H9 (cell line): ENCODE measurements at regions not wholly inside any gene's neighbourhood (a gene's known extent, or its start where the extent isn't known, plus 50 kb on each side); places are given as distances from the start of the nearest gene placed in this dataset.

Source experiments
- DNase-seq: peaks from one replicate; pipeline ENCODE4 v3.0.0-alpha.2; 2017
- H2AFZ ChIP-seq: one replicate; pipeline ENCODE4 v1.6.1; 2013; ENCODE audit warnings: mild to moderate bottlenecking, low read length, control low read depth, moderate library complexity
- H2AK5ac ChIP-seq: 2 replicates; pipeline ENCODE4 v1.6.1; 2013; ENCODE audit warnings: low read length, control low read depth, mixed read lengths; ENCODE audit not compliant: insufficient read length
- H2BK120ac ChIP-seq: one replicate; pipeline ENCODE4 v1.6.1; 2013; ENCODE audit warnings: low read depth, mild to moderate bottlenecking, low read length, control low read depth, inconsistent platforms; ENCODE audit not compliant: poor library complexity, severe bottlenecking
- H2BK12ac ChIP-seq: 2 replicates; pipeline ENCODE4 v1.6.1; 2013; ENCODE audit warnings: low read length, control low read depth, mixed read lengths, low read depth; ENCODE audit not compliant: insufficient read length
- H2BK15ac ChIP-seq: 2 replicates; pipeline ENCODE4 v1.6.1; 2013; ENCODE audit warnings: low read depth, low read length, control low read depth
- H2BK20ac ChIP-seq: one replicate; pipeline ENCODE4 v1.6.1; 2013; ENCODE audit warnings: low read depth, mild to moderate bottlenecking, low read length, control low read depth, inconsistent platforms; ENCODE audit not compliant: poor library complexity, severe bottlenecking
- H2BK5ac ChIP-seq: 2 replicates; pipeline ENCODE4 v1.6.1; 2013; ENCODE audit warnings: low read length, control low read depth, mixed read lengths; ENCODE audit not compliant: insufficient read length
- H3K14ac ChIP-seq: 2 replicates; pipeline ENCODE4 v1.6.1; 2013; ENCODE audit warnings: low read length, control low read depth; ENCODE audit not compliant: insufficient read depth
- H3K18ac ChIP-seq: 2 replicates; pipeline ENCODE4 v1.6.1; 2013; ENCODE audit warnings: low read depth, mild to moderate bottlenecking, mixed read lengths, low read length, control low read depth; ENCODE audit not compliant: insufficient read length
- H3K23ac ChIP-seq: 2 replicates; pipeline ENCODE4 v1.6.1; 2013; ENCODE audit warnings: low read length, control low read depth, mixed read lengths, low read depth; ENCODE audit not compliant: insufficient read length
- H3K23me2 ChIP-seq: 2 replicates; pipeline ENCODE4 v1.6.1; 2013; ENCODE audit warnings: low read depth, mild to moderate bottlenecking, mixed read lengths, low read length, control low read depth; ENCODE audit not compliant: insufficient read length, poor library complexity, severe bottlenecking
- H3K27ac ChIP-seq: 2 replicates; pipeline ENCODE4 v1.5.1; 2013; ENCODE audit warnings: low read length, control low read depth, mixed read lengths, low read depth; ENCODE audit not compliant: insufficient read length
- H3K27me3 ChIP-seq: 2 replicates; pipeline ENCODE4 v1.6.1; 2013; ENCODE audit warnings: low read length, control low read depth, inconsistent platforms; ENCODE audit not compliant: insufficient read depth
- H3K4ac ChIP-seq: 2 replicates; pipeline ENCODE4 v1.6.1; 2013; ENCODE audit warnings: low read depth, mild to moderate bottlenecking, control low read depth, inconsistent platforms, low read length, moderate library complexity
- H3K4me1 ChIP-seq: 2 replicates; pipeline ENCODE4 v1.6.1; 2013; ENCODE audit warnings: low read length, control low read depth, inconsistent platforms; ENCODE audit not compliant: insufficient read depth
- H3K4me2 ChIP-seq: 2 replicates; pipeline ENCODE4 v1.6.1; 2013; ENCODE audit warnings: low read length, control low read depth, mixed read lengths; ENCODE audit not compliant: insufficient read length, insufficient read depth
- H3K56ac ChIP-seq: 2 replicates; pipeline ENCODE4 v1.6.1; 2013; ENCODE audit warnings: low read depth, mild to moderate bottlenecking, mixed read lengths, low read length, control low read depth; ENCODE audit not compliant: insufficient read length
- H3K79me1 ChIP-seq: 2 replicates; pipeline ENCODE4 v1.6.1; 2013; ENCODE audit warnings: low read depth, mild to moderate bottlenecking, moderate library complexity, low read length, control low read depth, inconsistent platforms; ENCODE audit not compliant: insufficient read depth, poor library complexity, severe bottlenecking
- H3K79me2 ChIP-seq: 2 replicates; pipeline ENCODE4 v1.6.1; 2013; ENCODE audit warnings: low read length, control low read depth, inconsistent platforms; ENCODE audit not compliant: insufficient read depth
- H3K9ac ChIP-seq: 2 replicates; pipeline ENCODE4 v1.6.1; 2013; ENCODE audit warnings: low read length, control low read depth, mixed read lengths; ENCODE audit not compliant: insufficient read length; ENCODE audit errors: extremely low read depth
- H3K9me3 ChIP-seq: one replicate; pipeline ENCODE4 v1.6.1; 2013; ENCODE audit warnings: low read depth, low read length, inconsistent platforms; ENCODE audit not compliant: control insufficient read depth
- H3T11ph ChIP-seq: one replicate; pipeline ENCODE4 v1.6.1; 2013; ENCODE audit warnings: mild to moderate bottlenecking, low read length, control low read depth, inconsistent platforms
- H4K20me1 ChIP-seq: one replicate; pipeline ENCODE4 v1.6.1; 2013; ENCODE audit not compliant: control insufficient read depth, insufficient read length, insufficient read depth
- H4K5ac ChIP-seq: 2 replicates; pipeline ENCODE4 v1.6.1; 2013; ENCODE audit warnings: low read depth, mild to moderate bottlenecking, mixed read lengths, low read length, control low read depth; ENCODE audit not compliant: insufficient read length
- H4K8ac ChIP-seq: replicated peaks from 2 replicates; pipeline ENCODE4 v1.6.1; 2013; ENCODE audit warnings: low read length, control low read depth, mixed read lengths, low read depth; ENCODE audit not compliant: insufficient read length
- H4K91ac ChIP-seq: 2 replicates; pipeline ENCODE4 v1.6.1; 2013; ENCODE audit warnings: low read depth, mild to moderate bottlenecking, moderate library complexity, mixed read lengths, low read length, control low read depth; ENCODE audit not compliant: insufficient read length
- H3K27ac Mint-ChIP-seq, 3 experiments: 2 replicates in 2 of 3; 3 replicates in 1 of 3; pipeline ENCODE4 v1.8.0; 2020 to 2021; ENCODE audit warnings: mixed read lengths in 3 of 3, mild to moderate bottlenecking in 1 of 3, moderate library complexity in 1 of 3
- H3K27me3 Mint-ChIP-seq: 2 replicates; pipeline ENCODE4 v1.8.0; 2021; ENCODE audit warnings: low read depth, mild to moderate bottlenecking, moderate library complexity, mixed read lengths
- H3K36me3 Mint-ChIP-seq, 3 experiments: 2 replicates in 2 of 3; 3 replicates in 1 of 3; pipeline ENCODE4 v1.8.0; 2020 to 2021; ENCODE audit warnings: low read depth in 3 of 3, mixed read lengths in 3 of 3; ENCODE audit not compliant: insufficient read depth in 1 of 3
- H3K4me1 Mint-ChIP-seq, 2 experiments: 2 replicates each; pipeline ENCODE4 v1.8.0; 2020; ENCODE audit warnings: mixed read lengths in 2 of 2
- H3K4me3 Mint-ChIP-seq, 2 experiments: 2 replicates in 1 of 2; 3 replicates in 1 of 2; pipeline ENCODE4 v1.8.0; 2020 to 2021; ENCODE audit warnings: mild to moderate bottlenecking in 2 of 2, mixed read lengths in 2 of 2, moderate library complexity in 1 of 2
- H3K9me3 Mint-ChIP-seq, 2 experiments: 2 replicates in 1 of 2; 3 replicates in 1 of 2; pipeline ENCODE4 v1.8.0; 2020; ENCODE audit warnings: mild to moderate bottlenecking in 2 of 2, mixed read lengths in 2 of 2, moderate library complexity in 1 of 2
- CTCF ChIP-seq: fragments of 200-600 bp; sonication (generic); conservative IDR thresholded peaks from 3 replicates; pipeline ENCODE4 v1.8.0; 2021; ENCODE audit warnings: antibody characterized with exemption, mild to moderate bottlenecking

GRCh38 chr3:147672035-147672434, 262.9 kb downstream of the ZIC1 start:
- H2AFZ ChIP-seq = no peak overlapping the region
- Mint-ChIP-seq H3K27me3 (no peaks in the 10 kb centered on the region), H3K27ac (no peak overlapping the region), H3K36me3 (no peaks in the 10 kb centered on the region), H3K4me3 (no peak overlapping the region), H3K4me1 (no peaks in the 10 kb centered on the region), H3K9me3 (no peaks in the 10 kb centered on the region)
- H3K18ac ChIP-seq = no peak overlapping the region
- H2BK120ac ChIP-seq = no peak overlapping the region
- H3K27me3 ChIP-seq = no peaks in the 10 kb centered on the region
- H4K5ac ChIP-seq = no peak overlapping the region
- H3K79me1 ChIP-seq = no peaks in the 10 kb centered on the region
- no peaks in the 10 kb centered on the region for H3K9me3 ChIP-seq
- H3K56ac ChIP-seq = no peak overlapping the region
- TF ChIP-seq CTCF = no peak
- no peak overlapping the region for H3T11ph ChIP-seq
- no peak overlapping the region for H3K23ac ChIP-seq
- H4K91ac ChIP-seq = no peak overlapping the region
- no peaks in the 10 kb centered on the region for H3K79me2 ChIP-seq
- no peaks in the 10 kb centered on the region for H3K23me2 ChIP-seq
- H2BK15ac ChIP-seq = no peak overlapping the region
- no peak overlapping the region for H3K14ac ChIP-seq
- no peak overlapping the region for H2BK12ac ChIP-seq
- H2BK20ac ChIP-seq = no peak overlapping the region
- no peak overlapping the region for H2AK5ac ChIP-seq
- H4K20me1 ChIP-seq = no peaks in the 10 kb centered on the region
- H3K4ac ChIP-seq = no peak overlapping the region
- no peaks in the 10 kb centered on the region for H3K4me1 ChIP-seq
- H3K9ac ChIP-seq = no peak overlapping the region
- H3K4me2 ChIP-seq = no peak overlapping the region
- H2BK5ac ChIP-seq = no peak overlapping the region
- no peak overlapping the region for H3K27ac ChIP-seq
- no peak overlapping the region for H4K8ac ChIP-seq
- DNase-seq = no peak
